ENCODE measurements at regions not wholly inside any gene's neighbourhood (a gene's known extent, or its start where the extent isn't known, plus 50 kb on each side); places are given as distances from the start of the nearest gene placed in this dataset.

- TF ChIP-seq CTCF (IDR thresholded peaks at IDR 0.05) = no peak
These were observed 415.7 kb upstream of the STEAP1 start for GRCh38 chr7:89738549-89738948.

- no peak for TF ChIP-seq CTCF (IDR thresholded peaks at IDR 0.05)
These were observed 396.4 kb upstream of the STEAP1 start for GRCh38 chr7:89757910-89758309.

- TF ChIP-seq CTCF (IDR thresholded peaks at IDR 0.05) = no peak
These were observed 393.6 kb upstream of the STEAP1 start for GRCh38 chr7:89760690-89761089.

GRCh38 chr7:89761173-89761572 lies 393.1 kb upstream of the STEAP1 start:
- TF ChIP-seq CTCF (IDR thresholded peaks at IDR 0.05) = no peak

- no peak for TF ChIP-seq CTCF (IDR thresholded peaks at IDR 0.05)
These were observed 384.1 kb upstream of the STEAP1 start for GRCh38 chr7:89770161-89770560.

GRCh38 chr7:89771003-89771636 lies 383.1 kb upstream of the STEAP1 start:
- peak; percentile 46 for TF ChIP-seq CTCF (IDR thresholded peaks at IDR 0.05)

GRCh38 chr7:89772276-89772675 lies 382.0 kb upstream of the STEAP1 start:
- no peak for TF ChIP-seq CTCF (IDR thresholded peaks at IDR 0.05)

GRCh38 chr7:89773611-89774010 lies 380.7 kb upstream of the STEAP1 start:
- no peak for TF ChIP-seq CTCF (IDR thresholded peaks at IDR 0.05)

All from LNCAP (cell line).